Body of pancreas (tissue), 4 donors: ENCODE measurements at regions not wholly inside any gene's neighbourhood (a gene's known extent, or its start where the extent isn't known, plus 50 kb on each side); places are given as distances from the start of the nearest gene placed in this dataset.

Source experiments
- ATAC-seq: fragments of 150-250 bp; one replicate; pipeline ENCODE4 v1.9.1; 2016
- DNase-seq, 4 donors: peaks; one replicate each; pipeline ENCODE4 v3.0.0-alpha.2; 2019
- H3K27ac ChIP-seq, 4 donors: fragments of 200-600 bp; sonication (generic); 1 replicate in 3 of 4; 2 replicates in 1 of 4; pipeline versions ENCODE4 v1.5.1 to v1.6.1; 2016 to 2019; ENCODE audit warnings: mild to moderate bottlenecking in 1 of 4, mixed read lengths in 1 of 4, moderate library complexity in 1 of 4
- H3K27me3 ChIP-seq, 2 donors: fragments of 200-600 bp; sonication (generic); one replicate each; pipeline ENCODE4 v1.6.0; 2016; ENCODE audit warnings: mild to moderate bottlenecking in 1 of 2
- H3K36me3 ChIP-seq, 2 donors: fragments of 200-600 bp; sonication (generic); replicated peaks in 1 of 2; 2 replicates each; pipeline ENCODE4 v1.5.1; 2016; ENCODE audit warnings: low read depth in 2 of 2; ENCODE audit not compliant: insufficient read depth in 1 of 2
- H3K4me1 ChIP-seq: fragments of 200-600 bp; sonication (generic); one replicate; pipeline ENCODE4 v1.6.0; 2016
- H3K4me3 ChIP-seq, 2 donors: fragments of 200-600 bp; sonication (generic); 1 replicate in 1 of 2; 2 replicates in 1 of 2; pipeline ENCODE4 v1.5.1; 2016 to 2019
- H3K9me3 ChIP-seq, 3 donors: fragments of 200-600 bp; sonication (generic); 1 replicate in 2 of 3; 2 replicates in 1 of 3; pipeline ENCODE4 v1.5.1; 2016
- CTCF ChIP-seq, 7 experiments: fragments of 450-650 bp in 4 of 7; fragments of 200-600 bp in 3 of 7; sonication (generic) in 3 of 7; IDR thresholded peaks; one replicate each; pipeline ENCODE4 v1.5.1; 2016 to 2019; ENCODE audit warnings: antibody characterized with exemption in 7 of 7
- POLR2A ChIP-seq, 3 donors: fragments of 450-650 bp; IDR thresholded peaks; one replicate each; pipeline ENCODE4 v1.6.1; 2016; ENCODE audit warnings: antibody characterized with exemption in 3 of 3, mild to moderate bottlenecking in 2 of 3
- WGBS, 2 donors: methylation state at CpG; one replicate each; pipeline ENCODE4 v1.1.5; 2017; 5-methylcytosine and 5-hydroxymethylcytosine counted together
- intact Hi-C: fragments of 100-400 bp; cut with DNase I; formaldehyde crosslinking; loops from one replicate; pipeline ENCODE4 v1.15.1; 2023

- Histone ChIP-seq H3K4me1 (peaks cover 8% of the 10 kb centered on the region), H3K36me3 (no peaks in the 10 kb centered on the region), H3K9me3 (no peaks in the 10 kb centered on the region), H3K4me3 (no peak overlapping the region), H3K27me3 (no peaks in the 10 kb centered on the region), H3K27ac (no peak overlapping the region)
- intact Hi-C loops, result no loop called here
- 72 to 74% methylated on average over 6 of the region's 6 CpGs for WGBS, 2 donors
- no peak for TF ChIP-seq CTCF (IDR thresholded peaks at IDR 0.05)
- TF ChIP-seq POLR2A (IDR thresholded peaks at IDR 0.05), result no peak
- ATAC-seq (no peak), DNase-seq (no peak)
Measured at GRCh38 chr5:116738615-116739261, 164.1 kb upstream of the SEMA6A start.

GRCh38 chr5:116738239-116738614 is 163.6 kb upstream of the SEMA6A start:
- no peak overlapping the region for H3K27ac ChIP-seq
- TF ChIP-seq POLR2A (IDR thresholded peaks at IDR 0.05), result no peak
- no peak for TF ChIP-seq CTCF (IDR thresholded peaks at IDR 0.05)
- no peak overlapping the region for H3K4me3 ChIP-seq
- DNase-seq (no peak), ATAC-seq (no peak)
- no peaks in the 10 kb centered on the region for H3K9me3 ChIP-seq
- intact Hi-C loops, result no loop called here
- WGBS, 2 donors, result 57 to 69% methylated on average over 4 to 5 of the region's 5 CpGs
- no peaks in the 10 kb centered on the region for H3K27me3 ChIP-seq
- no peaks in the 10 kb centered on the region for H3K36me3 ChIP-seq
- peaks cover 8% of the 10 kb centered on the region for H3K4me1 ChIP-seq

GRCh38 chr5:116736671-116737070 is 162.0 kb upstream of the SEMA6A start:
- no peak for TF ChIP-seq POLR2A (IDR thresholded peaks at IDR 0.05)
- no peak for TF ChIP-seq CTCF (IDR thresholded peaks at IDR 0.05)
- H3K4me1 ChIP-seq, result peaks cover 8% of the 10 kb centered on the region
- ATAC-seq, result no peak
- intact Hi-C loops, result no loop called here
- no peaks in the 10 kb centered on the region for H3K9me3 ChIP-seq
- no peak for DNase-seq
- no peaks in the 10 kb centered on the region for H3K27me3 ChIP-seq
- H3K36me3 ChIP-seq, result no peaks in the 10 kb centered on the region
- no peak overlapping the region for H3K27ac ChIP-seq
- no peak overlapping the region for H3K4me3 ChIP-seq

- peak in 1 of 4 donors; percentile 17 for DNase-seq
- H3K27me3 ChIP-seq, result no peaks in the 10 kb centered on the region
- H3K4me3 ChIP-seq, result no peak overlapping the region
- WGBS, 2 donors, result 40 to 48% methylated on average over 11 of the region's 11 CpGs
- no peaks in the 10 kb centered on the region for H3K9me3 ChIP-seq
- H3K27ac ChIP-seq, result no peak overlapping the region
- intact Hi-C loops, result no loop called here
- H3K36me3 ChIP-seq, result no peaks in the 10 kb centered on the region
- no peak for ATAC-seq
- TF ChIP-seq CTCF (IDR thresholded peaks at IDR 0.05) (no peak), POLR2A (IDR thresholded peaks at IDR 0.05) (no peak)
- peaks cover 8% of the 10 kb centered on the region for H3K4me1 ChIP-seq
Measured at GRCh38 chr5:116733991-116734975, 159.7 kb upstream of the SEMA6A start.
